Dedifferentiated amniotic fluid mesenchymal stem cell (primary cell): ENCODE measurements at regions not wholly inside any gene's neighbourhood (a gene's known extent, or its start where the extent isn't known, plus 50 kb on each side); places are given as distances from the start of the nearest gene placed in this dataset.

Experiments used
- DNase-seq: peaks from one replicate; pipeline ENCODE4 v3.0.0-alpha.2; 2016; ENCODE audit errors: extremely low spot score

DNA sequence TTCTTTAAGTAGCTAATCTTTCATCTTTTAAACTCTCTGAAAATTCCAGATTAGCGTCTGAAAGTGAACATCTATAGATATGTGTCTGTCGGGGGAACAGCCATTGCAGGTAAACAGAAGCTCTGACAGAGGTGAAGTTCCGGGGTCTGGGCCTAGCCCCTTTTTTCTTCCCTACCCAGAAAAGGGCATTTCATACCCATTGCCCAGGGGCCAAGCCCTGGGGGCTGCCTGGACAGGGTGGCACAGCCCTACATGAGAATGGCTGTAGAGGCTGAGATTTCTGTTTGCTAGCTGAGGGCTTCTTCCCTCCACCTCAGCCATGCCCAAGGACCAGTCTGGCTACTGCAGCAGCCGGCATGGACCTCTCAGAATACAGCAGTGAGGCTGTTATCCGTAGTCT is 327.0 kb upstream of the PLET1 start:
- no peak for DNase-seq

DNA sequence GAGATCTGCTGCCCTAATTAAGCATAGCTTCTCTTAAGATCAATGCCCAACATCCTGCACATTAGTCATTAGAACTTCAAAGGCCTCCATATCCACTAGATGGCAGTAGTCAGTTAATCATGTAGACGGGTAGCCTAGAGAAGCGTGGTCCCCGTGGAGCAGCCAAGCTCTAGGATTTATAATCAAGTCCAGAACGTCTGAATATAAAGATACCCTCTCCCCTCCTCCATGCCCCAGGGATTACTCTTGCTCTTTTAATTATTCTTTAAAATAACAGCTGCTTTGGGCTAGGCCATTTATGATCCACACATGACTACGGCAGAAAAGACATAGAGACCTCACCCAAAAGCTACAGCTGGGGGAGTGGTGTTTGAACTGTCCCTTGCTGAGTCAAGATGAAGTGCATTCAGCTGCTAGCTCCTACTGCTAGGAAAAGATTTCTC is 327.6 kb upstream of the PLET1 start:
- DNase-seq, result peak; percentile 77

DNA sequence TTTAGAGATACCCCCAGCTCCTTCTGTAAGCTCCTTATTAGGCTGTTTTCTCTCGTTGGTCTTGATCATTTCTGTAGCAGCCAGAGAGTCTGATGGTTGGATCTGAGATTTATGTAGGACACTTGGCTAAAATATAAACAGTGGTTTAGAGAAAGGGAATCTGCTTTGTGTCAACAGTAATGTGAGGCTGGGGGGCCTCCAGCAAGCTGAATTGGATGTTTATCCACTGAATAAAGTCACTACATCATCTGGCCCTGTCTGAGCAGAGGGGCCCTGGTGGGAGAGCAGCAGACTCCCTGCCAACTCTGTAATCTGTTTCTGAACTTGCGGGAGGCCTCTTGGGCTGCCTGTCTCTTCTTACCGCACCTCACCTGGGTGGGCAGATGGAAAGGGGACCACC is 328.5 kb upstream of the PLET1 start:
- no peak for DNase-seq

DNA sequence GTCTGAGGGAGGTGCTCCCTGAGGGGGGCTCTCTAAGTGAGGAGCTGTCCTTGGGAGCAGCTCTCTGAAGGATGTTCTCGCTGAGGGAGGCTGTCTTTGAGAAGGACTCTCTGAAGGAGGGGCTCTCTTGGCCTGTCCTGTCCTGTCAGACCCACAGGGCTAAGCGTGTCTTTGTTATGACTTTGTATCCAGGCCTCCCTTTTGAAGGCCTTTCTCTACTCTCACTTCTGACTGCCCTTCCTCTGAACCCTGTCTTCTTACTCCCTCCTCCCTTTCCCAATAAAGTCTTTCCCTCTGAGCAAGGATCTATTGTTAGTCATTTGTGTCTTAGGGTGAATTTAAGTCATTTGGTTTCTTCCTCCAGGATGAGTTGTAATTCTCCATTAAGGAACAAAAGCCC is 330.1 kb upstream of the PLET1 start:
- DNase-seq, result no peak

DNA sequence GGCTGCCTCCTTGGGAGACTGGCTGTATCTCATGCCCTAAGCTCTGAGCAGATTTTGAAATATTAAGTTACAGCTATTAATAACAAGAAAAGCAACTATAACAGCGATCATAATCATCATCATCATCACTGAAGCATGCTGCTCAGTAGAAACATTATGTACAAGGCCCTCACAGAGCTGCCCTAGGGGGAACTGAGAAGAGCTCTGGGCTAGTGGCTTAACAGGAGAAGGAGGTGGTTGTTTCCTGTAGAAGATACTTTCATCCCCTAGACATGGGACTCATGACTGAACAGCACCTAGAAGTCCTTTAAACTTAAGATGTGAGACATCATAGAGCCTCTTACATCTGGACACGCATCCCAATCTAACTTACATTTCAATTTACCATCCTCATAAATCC is 332.8 kb upstream of the PLET1 start:
- DNase-seq, result no peak

DNA sequence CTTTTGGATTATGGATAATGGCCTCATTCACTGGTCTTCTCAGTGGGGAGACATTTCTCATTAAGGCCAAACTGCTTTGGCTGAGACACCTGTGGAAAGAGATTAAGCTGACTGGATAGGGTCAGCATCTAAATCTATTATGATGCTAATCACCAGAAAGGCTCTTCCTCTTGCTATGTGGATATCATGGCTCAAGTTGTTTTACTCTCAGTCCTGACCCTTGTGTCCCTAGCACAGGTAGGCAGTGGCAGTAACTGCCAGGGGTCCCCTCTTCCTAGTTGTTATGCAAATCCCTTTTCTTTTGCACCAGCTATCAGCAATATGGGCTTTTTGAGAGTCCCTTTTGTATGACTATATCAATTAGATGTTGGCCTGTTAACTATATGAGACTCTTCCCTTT is 335.7 kb upstream of the PLET1 start:
- no peak for DNase-seq

DNA sequence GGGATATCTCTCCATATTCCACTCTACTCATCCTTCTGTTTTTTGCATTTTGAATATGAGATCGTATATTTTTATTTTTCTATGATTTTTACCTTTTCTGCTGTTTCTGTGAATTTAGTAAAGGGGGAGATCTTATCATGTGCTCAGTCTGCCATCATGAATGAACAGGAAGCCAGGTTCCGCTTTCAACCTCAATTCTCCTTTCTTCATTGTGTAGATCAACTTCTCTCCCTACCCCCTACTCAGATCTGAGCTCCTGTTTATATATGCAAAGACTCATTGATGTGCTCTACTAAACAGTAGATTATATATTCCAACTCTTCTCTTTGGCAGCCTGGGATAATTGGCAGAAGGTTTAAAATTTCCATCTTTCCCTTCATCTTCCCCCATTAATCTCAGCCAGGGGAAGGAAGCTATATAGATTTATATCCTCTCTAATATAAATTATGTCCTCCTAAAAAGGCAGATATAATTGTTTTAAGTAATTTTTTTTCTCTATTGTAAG is 336.7 kb upstream of the PLET1 start:
- no peak for DNase-seq

DNA sequence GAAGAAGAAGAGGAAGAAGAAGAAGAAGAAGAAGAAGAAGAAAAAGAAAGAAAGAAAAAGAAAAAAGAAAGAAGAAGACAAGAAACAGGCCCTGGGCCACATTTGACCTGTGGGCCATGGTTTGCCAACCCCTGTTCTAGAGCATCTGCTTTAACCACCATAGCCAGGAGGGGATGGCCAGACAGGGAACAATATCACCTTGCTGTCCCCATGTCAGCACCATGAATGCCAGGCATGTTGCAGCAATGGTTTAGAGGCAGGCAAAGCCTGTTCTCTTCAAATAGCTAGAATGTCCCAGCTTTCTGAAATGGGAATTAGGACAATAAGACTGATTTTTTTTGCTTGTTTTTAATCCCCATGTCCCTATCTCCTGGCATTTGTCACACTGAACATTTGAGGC is 338.6 kb upstream of the PLET1 start:
- DNase-seq, result no peak

DNA sequence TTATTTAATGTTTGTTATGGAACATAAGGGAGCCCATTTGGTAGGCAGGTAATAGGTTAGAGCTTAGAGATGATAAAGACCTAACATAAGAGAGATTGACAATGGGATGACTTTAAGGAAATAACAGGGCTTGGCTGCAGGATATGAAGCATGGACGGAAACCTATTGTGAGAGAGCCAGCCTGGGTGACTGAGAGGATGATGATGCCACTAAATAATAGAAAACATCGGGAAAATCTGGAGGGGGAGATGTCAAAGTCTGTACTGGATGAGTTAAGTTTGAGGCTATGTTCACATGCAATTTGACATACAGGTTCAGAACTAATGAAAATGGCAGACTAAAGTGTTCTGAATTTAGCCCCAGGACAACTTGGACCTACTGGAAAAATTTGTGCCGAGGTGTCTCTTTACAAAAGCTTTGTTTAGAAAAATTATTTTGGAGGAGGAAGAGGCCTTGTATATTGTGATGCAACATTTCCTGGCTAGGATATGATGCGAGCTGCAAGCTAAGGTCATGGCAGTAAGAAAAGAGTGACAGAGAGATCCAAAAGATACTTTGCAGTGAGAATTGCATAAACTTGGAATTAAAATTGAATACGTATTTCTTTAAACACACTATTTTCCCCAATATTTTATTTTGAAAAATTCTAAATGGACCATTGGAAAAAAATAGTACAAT is 339.3 kb upstream of the PLET1 start:
- DNase-seq, result no peak

DNA sequence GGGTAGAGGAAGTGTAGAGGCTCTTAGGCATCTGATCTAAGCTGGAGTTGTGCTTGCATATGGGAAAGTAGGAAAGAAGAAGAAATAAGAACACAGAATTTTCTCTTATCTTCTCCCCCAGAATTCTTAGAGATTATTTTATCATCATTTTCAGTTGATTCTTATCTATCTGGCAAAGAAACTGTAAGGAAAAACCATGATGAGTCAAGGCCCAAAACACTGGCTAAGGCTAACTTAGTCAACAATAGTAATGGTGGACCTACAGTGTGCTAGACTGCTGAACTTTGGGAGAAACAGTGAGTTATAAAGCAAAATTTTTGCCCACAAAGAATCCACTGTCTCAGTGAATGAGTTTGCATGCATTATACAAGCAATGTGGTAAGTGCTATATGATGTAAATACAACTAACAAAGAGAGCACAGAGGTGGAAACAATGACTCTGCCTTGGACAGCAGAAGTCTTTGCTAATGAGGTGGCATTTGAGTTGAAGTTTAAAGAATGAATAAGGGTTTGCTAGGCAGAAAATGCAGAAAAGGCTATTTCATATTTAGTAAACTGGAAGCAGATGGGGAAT is 344.5 kb upstream of the PLET1 start:
- DNase-seq, result no peak

DNA sequence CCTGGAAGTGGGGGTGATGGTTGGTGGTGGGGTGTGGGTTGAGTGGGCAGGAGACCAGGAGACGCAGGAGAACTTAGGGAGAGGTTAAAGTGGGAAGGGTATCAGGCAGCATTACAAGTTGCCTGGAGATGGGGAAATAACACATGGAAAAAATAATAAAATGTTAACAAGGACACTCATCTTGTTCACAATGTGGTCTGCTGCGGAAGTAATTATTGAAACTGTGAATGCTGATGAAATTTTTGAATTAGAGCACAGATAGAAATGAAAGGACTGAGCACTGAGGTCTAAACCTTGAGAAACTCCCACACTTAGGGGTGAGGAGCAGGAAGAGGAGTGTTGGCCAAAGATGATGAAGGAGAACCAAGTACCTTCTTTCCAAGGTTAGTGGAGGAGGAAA is 346.0 kb upstream of the PLET1 start:
- DNase-seq, result no peak

DNA sequence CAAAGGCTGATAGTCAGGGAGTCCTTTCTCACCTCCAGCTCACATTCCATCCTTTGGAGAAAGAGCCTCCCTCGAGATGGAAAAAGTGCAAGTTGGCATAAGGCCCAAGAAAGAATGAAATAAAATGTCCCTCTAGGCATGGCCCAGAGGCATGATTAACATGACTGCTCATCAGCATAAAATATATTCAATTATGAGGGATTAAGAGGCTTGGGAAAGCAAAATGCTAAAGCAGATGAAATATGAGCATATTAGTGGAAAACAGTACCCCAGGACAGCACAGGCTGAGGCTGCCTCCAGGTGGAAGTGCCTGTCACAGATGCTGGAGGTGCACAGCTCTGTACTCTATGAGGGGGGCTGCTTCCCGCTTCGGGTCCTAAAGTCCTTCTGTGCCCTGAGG is 347.8 kb upstream of the PLET1 start:
- no peak for DNase-seq

DNA sequence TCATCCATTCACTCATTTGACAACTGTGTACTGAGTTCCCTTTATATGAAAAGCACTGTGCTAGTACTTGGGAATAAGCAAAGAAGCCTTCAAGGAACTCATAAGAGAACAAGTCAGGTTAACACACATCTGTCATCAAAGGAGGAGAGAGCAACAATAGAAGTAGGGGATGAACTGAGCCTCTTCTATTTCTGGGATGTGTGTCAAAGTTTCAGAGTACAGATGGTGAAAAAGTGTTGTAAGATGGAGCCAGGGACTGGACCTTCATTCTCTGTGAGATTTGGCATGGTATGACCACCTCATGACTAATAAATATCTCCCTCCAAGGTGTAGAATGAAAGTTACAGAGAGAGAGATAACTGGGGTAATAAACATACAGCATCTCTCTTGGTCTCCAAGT is 349.8 kb upstream of the PLET1 start:
- no peak for DNase-seq

DNA sequence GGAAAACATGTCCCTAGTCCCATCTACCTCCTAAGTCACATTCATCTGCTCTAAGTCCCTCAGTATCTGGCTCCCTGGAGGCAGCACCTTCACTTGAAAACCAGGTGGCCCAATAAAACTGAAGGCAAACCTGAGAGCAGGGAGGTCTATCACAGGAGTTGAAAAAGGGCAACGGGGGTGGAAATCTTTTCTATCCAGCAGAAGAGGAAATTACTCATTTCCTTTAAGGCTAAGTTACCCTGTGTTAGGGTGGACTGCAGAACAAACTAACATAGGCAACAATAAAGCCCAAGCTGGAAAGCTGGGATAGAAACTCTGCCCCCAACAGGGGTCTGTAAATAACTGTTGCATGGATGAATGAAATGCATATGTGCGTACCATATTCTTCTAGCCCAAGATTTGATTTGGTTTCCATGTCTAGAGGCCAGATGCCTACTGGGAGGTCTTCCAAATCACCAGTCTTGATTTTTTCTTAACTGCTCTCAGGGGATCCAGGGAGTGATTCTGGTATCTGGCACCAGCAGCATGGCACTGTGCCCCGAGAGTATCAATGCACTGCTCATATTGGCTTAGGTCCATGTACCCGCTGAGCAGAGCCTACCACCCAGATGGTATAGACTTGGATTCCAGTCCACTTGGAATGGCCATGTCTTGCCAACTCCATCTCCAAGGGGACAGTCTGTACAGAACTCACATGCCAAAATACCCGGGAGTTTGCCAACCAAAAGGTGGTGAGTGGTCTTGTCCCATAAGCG is 350.0 kb upstream of the NCAM1 start:
- DNase-seq, result no peak

DNA sequence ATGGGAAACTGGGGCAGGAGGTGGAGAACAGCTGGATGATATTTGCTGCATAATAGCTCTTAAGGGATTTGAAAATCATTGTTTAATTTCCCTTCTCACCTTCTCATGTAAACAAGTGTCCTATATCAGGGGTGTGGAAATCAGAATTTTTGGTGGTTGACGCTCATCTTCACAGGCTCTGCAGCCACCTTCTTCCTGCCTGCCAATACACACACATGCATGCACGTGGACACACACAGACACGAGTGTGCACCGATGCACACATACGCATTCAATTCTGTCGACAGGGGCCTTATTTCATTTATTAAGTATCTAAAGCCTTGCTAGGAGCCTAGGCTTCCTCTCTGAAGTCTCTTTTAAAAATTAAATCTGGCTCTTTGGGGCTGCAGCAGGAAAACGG is 349.4 kb upstream of the NCAM1 start:
- no peak for DNase-seq

DNA sequence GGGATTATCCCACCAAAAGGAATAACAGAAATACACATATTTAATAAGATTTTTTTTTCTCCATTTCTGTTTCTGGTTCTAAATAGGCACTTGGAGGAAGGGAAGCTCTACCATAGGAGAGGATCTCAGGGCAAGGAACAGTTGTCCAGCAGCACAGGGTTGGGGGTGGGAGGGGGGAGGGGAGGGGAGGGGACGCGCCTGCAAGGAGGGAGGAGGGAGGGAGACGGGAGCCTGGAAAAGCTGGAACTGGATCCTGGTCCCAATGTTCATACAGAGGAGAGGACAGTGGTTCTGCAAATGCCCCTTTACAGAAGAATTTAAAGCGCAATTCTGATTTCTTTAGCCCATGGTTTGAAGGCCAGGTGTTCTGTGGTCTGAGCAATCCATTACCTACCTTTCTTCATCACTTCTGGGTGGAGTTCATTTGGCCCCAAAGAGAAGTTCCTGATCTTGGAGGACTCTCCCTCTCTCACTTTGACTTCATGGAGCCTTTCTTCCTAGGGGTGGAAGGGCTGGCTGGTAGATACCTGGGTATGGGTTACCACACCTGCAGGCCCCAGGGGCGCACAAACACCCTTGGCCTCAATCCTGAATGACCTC is 348.9 kb upstream of the NCAM1 start:
- no peak for DNase-seq

DNA sequence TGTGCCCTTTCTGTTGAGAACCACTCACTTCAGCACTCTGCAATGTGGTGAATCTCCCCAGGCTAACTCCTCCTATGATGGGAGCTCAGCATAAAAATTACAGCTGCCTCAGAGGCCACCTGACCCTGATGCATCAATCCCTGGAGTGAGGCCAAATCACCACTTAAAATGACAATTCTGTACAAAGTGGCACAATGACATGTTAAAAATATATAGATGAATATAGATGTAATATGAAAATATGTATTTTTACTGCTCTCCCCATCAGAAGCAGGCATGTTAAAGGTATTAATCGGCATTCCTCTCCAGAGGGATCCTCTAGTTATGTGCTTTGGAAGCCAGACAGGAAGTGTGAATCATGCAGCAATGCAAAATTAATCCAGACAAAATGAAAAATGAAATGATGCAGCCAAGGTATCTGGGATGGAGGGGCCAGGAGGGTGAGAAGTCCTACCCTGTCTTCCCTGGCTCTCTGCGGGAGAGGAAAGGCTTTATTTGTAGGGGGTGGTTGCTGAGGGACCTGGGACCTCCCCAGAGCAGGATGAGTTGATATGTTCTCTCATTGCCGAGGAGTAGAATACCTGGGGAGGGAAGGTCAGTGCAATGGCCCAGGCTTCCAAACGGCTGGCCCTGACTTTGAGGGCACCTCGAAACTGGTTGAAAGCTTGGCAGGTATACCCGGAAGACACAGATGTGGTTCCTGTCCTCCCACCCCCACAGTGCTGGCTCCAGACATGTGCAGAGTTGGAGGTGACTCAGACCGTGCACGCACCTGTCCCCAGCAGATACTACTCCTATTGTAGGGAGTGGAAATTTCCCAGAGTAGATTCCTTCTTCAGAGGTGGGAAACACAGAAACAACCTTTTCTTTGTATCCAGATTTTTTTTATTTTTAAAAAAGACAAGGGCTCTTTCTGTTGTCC is 347.9 kb upstream of the NCAM1 start:
- DNase-seq, result no peak

DNA sequence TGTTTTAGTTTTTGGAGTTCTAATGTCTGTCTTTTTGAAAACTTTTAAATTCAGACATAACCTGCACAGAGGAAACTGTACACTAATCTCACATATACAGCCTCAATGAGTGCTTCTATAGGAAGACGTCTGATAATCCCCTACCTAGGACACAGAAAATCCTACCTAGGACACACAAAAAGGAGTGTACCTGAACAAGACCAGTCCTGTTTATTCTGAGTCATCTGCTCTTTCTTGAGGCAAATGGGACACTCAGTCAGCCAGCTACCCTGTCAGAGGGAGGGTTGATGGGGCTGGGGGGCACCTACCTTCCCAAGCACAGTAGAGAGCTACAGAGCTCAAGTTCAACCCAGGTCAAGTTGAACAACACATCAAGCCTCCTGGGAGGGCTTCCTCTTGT is 346.6 kb upstream of the NCAM1 start:
- no peak for DNase-seq

DNA sequence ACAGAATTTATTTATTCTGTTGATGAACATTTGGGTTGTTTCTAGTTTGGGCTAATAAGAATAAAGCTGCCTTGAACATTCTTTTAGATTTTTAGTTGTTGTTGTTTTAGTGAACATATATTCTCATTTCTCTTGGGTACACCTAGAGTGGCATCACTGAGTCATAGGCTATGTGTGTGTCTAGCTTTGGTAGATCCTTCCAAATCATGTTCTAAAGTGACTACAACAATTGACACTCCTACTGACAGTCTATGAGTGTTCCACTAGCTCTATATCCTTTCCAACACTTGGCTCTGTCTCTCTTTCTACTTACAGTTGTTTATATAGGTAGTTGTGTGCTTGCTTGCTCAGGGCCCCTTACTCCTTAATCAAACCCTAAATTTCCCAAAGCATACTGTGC is 346.0 kb upstream of the NCAM1 start:
- no peak for DNase-seq

DNA sequence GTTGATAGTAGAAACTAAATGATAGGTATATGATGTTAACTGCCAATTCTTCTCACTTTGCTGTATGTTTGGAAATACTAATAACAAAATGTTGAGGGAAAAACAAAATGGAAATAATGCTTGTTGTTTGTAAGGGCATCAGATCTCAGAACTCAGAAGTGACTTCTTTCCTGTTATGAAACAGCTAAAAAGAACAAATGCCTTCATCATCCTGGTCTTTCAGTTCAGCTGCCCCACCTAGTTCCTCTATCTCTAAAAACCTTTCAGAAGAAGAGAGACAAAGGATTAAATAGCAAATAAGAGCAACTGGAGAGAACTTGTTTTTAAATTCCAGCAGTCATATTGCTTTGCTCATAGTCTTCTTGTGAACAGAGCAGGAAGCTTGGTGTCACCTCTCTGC is 345.3 kb upstream of the NCAM1 start:
- no peak for DNase-seq

DNA sequence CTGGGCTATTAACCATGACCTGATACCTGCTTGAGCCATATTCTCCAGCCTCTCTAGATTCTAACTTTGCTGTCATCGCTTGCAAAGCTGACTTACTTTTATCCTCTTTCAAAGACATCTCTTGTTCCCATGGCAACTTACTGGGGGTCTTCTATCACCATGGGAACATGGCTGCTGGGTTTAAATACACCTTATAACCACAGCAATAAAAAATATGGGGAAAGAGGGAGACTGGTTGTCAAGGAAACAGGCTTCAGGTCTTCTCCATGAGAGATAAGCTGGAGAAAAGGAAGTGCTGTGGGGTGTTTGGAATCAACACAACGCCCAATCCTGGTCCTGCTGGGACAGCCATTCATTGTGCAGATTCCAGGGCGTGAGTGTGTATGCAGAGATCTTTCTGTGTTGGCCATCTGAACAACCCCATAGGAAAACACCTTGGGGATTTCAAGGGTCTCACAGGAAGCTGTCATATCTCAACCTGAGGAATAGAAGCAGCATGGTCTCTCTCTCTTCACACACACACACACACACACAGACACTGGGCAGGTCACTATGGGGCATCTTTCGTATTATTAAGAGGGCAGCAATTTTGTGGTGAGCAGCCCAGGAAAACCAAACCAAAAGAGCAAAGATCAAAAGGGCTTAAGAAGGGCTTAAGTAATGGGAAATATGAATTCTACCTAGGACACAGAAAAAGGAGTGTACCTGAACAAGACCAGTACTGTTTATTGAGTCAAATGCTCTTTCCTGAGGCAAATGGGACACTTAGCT is 344.7 kb upstream of the NCAM1 start:
- DNase-seq, result no peak
